COLO668 (cell line): ENCODE measurements at regions not wholly inside any gene's neighbourhood (a gene's known extent, or its start where the extent isn't known, plus 50 kb on each side); places are given as distances from the start of the nearest gene placed in this dataset.

Source experiments
- DNase-seq: peaks from one replicate; lab custom pipeline; 2025; ENCODE audit not compliant: unreplicated experiment; lab: John Stamatoyannopoulos, UW

DNA sequence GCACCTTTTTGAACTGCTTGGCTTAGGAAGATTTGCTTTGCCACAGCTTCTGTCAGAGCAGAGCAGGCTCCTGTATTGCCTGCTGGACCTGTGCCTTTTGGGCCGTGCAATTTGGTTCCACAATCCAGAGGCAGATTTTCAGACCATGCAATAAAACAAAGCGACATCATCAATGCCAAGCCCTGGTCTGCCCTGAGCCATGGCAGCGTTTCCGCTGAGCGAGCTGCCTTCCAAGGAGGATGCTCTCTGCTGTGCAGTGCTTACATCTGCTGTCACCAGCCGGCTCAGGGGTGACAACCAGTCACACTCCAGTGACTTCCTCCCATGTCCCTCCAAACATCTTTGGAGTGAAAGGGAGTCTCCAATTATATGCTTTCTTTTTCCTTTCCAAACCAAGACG, 282.2 kb downstream of the CDH26 start:
- no peak for DNase-seq

DNA sequence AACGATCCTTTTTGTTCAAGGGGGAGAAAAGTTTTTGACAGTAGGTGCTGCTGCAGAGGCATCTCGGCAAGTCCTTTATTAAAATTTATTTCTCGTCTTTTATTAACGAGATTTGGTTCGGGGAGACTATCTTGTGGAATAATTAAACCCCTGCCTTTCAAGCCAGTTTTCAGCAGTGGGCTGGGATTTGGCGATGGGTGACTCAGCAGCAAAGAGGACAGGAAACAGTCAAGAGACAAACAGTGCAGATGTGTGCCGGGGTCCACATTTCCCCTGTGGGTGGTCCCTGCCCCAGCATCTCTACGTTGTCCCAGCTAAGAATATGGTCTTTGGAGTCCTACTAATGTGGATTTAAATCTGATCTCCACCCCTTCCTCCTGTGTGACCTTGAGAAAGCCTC, 282.8 kb downstream of the CDH26 start:
- no peak for DNase-seq

DNA sequence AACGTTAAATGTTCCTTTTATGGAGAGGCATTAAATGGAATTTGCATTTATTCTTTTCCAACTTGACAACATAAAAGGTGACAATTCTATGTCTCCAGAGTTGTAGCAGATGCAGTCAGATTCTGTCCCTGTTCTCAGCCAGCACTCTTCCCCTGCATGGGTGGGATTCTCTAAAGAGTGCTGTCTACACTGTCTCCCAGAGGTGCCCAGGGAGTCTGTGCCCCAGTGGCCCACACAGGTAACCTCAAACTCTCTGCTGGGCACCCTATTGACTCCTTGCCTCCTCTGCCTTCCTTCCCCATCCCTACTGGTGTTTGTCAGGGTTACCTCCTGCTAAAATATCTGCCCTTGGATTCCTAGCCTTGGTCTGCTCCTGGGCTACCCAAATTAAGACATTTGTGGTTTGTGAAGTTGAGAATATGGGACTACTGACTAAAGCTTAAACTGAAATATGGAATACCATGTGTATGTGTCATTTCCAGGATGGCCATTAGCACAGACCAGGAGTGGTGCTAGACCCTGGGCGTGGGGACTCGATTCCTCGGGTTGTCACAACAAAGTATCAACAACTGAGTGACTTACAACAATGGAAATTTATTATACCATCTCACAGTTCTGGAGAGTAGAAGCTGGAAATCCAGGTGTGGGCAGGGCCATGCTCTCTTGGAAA, 284.7 kb downstream of the CDH26 start:
- DNase-seq: no peak

- no peak for DNase-seq
Measured at GRCh38 chr20:60244373-60245146, 286.3 kb downstream of the CDH26 start.

- no peak for DNase-seq
Measured at GRCh38 chr20:60246751-60247150, 288.5 kb downstream of the CDH26 start.

DNA sequence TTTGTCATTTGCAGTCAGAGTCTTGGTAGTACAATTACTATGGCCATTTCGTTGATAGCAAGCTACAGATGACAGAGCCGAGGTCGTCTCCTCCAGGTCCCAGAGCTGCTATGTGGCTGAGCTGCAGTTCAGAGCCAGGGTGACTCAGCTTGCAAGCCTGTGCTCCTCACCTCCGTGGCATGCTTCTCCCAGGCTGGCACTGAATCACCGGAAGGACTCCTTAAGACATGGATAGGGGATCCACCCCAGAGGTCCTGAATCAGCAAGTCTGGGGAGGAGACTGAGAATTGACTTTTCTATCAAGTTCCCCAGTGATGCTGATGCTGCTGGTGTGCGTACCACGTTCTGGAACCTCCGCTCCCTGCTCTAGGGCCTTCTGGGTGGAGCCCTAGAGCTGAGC, 291.2 kb downstream of the CDH26 start:
- DNase-seq: no peak

- DNase-seq: no peak
Measured at GRCh38 chr20:60250251-60250650, 292.0 kb downstream of the CDH26 start.

- DNase-seq: no peak
Measured at GRCh38 chr20:60252866-60253265, 294.6 kb downstream of the CDH26 start.

GRCh38 chr20:60253471-60253870, 295.2 kb downstream of the CDH26 start:
- DNase-seq: no peak

- DNase-seq: no peak
Measured at GRCh38 chr20:60254901-60255411, 296.7 kb downstream of the CDH26 start.

- no peak for DNase-seq
Measured at GRCh38 chr20:60255415-60255814, 297.2 kb downstream of the CDH26 start.

GRCh38 chr20:60255866-60256265, 297.6 kb downstream of the CDH26 start:
- DNase-seq: no peak

- no peak for DNase-seq
Measured at GRCh38 chr20:60256811-60257210, 298.6 kb downstream of the CDH26 start.

DNA sequence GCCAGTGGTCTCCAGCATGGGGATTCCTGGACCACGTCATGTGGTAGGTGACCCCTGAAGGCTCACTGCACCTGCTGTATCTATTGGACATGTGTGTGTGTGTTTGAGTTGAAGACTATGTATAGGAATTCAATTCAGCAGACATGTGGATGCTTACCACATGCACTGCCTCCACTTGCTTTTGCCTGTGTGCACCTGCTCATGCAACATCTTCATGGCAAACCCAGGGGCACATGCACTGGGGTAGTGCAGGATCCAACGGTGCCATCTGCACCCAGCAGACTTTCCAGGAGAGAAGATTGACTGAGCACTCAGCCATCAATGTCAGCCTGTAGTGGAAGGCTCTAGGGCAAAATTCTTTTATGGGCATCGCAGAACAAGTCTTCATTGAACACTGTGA, 299.4 kb downstream of the CDH26 start:
- no peak for DNase-seq

- DNase-seq: no peak
Measured at GRCh38 chr20:60258255-60258863, 300.1 kb downstream of the CDH26 start.

GRCh38 chr20:60261333-60261732, 303.1 kb downstream of the CDH26 start:
- DNase-seq: no peak

DNA sequence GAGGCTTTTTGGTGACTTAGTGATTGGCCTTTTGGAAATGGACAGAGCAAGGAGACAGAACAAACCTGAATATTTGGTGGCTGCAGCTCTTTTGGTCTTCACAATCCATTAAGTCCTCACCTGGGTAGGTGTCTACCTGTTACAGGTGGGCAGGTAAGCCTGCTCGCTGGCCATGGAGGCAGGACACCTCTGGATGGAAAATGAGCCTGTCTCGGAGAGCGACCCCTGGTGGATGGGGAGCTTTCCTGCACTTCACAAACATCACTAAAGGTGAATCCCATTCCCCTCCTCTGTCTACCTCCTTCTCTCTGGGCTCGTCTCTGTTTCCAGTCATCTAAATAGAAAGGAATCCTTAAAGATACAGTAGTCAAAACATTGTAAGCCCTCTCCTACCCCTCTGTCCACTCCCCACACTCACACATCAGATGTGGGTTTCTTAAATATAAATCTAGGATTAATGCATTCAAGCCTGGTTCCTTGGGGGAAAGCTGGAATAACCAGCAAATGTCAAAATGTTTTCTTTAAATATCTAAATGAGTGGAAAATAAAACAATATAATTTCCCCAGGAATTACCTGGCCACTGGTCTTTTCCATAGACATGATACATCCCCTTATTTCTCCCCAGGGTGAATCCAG, 304.9 kb downstream of the CDH26 start:
- DNase-seq: peak; percentile 48

GRCh38 chr20:60263725-60264709, 305.8 kb downstream of the CDH26 start:
- DNase-seq: no peak

DNA sequence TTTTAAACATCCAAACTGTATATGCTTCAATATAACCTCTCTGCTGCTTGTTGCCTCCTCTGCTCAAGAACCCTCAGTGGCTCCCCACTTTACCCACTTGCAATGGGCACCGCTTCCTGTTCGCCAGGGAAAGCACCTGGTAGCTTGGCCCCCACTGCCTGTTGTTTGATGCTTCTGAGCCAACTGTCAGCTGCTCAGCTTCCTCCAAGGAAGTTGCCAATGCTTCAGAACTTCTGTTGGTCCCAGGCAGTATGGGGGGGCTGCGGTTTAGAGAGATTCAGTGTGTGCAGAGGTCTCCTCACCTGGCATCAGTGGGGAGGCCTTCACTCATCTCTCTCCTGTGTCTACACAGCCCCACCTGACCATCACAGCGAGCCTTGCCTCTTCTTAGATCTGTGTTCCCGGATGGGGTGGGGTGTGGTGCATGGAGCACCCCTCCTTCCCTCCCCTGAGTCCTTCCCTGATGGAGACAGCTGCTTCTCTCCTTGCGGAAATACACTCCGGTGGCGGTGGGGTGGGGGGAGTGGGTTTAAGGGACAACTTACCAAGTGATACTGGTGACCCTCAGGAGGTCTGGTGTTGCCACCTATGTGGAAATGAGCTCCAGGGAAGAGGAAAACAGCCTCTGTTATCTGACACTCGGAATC, 308.1 kb downstream of the CDH26 start:
- no peak for DNase-seq

DNA sequence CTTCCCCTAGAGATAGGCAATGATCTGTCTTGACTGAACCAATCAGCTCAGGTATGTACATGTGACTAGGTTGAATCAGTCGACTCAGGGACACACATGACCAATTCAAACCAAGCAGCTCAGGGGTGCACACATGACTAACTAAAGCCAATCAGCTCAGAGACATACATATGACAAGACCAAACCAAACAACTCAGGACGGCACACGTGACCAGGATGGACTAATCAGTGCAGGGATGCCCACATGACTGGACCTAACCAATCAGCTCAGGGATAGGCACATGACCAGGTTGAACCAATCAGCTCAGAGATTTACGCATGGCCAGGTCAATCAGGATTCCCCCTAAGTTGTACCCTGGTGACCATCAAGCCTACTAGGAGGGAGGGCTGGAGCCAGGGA, 310.3 kb downstream of the CDH26 start:
- DNase-seq: no peak
